ENCODE measurements at regions not wholly inside any gene's neighbourhood (a gene's known extent, or its start where the extent isn't known, plus 50 kb on each side); places are given as distances from the start of the nearest gene placed in this dataset.

DNA sequence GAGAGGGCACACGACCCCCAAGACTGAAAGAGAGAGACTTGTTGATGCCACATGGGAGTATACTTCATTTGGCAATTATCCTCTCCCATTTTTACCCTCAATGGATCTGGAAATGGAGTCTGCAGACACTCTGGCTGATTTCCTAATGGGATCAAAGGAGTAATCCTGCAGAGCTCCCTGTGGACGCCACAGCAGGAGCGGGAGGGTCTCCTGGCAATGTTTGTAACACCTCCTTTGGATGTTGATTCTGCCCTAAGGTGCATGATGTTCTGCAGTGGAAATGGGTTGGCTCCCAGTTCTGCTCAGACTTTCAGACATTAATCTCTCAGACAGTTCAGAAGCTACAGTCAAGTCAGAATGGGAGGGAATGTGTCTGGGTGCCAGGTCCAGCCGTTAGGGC, 166.0 kb upstream of the WDR11 start (continued):
- TF ChIP-seq, protein P1, sequence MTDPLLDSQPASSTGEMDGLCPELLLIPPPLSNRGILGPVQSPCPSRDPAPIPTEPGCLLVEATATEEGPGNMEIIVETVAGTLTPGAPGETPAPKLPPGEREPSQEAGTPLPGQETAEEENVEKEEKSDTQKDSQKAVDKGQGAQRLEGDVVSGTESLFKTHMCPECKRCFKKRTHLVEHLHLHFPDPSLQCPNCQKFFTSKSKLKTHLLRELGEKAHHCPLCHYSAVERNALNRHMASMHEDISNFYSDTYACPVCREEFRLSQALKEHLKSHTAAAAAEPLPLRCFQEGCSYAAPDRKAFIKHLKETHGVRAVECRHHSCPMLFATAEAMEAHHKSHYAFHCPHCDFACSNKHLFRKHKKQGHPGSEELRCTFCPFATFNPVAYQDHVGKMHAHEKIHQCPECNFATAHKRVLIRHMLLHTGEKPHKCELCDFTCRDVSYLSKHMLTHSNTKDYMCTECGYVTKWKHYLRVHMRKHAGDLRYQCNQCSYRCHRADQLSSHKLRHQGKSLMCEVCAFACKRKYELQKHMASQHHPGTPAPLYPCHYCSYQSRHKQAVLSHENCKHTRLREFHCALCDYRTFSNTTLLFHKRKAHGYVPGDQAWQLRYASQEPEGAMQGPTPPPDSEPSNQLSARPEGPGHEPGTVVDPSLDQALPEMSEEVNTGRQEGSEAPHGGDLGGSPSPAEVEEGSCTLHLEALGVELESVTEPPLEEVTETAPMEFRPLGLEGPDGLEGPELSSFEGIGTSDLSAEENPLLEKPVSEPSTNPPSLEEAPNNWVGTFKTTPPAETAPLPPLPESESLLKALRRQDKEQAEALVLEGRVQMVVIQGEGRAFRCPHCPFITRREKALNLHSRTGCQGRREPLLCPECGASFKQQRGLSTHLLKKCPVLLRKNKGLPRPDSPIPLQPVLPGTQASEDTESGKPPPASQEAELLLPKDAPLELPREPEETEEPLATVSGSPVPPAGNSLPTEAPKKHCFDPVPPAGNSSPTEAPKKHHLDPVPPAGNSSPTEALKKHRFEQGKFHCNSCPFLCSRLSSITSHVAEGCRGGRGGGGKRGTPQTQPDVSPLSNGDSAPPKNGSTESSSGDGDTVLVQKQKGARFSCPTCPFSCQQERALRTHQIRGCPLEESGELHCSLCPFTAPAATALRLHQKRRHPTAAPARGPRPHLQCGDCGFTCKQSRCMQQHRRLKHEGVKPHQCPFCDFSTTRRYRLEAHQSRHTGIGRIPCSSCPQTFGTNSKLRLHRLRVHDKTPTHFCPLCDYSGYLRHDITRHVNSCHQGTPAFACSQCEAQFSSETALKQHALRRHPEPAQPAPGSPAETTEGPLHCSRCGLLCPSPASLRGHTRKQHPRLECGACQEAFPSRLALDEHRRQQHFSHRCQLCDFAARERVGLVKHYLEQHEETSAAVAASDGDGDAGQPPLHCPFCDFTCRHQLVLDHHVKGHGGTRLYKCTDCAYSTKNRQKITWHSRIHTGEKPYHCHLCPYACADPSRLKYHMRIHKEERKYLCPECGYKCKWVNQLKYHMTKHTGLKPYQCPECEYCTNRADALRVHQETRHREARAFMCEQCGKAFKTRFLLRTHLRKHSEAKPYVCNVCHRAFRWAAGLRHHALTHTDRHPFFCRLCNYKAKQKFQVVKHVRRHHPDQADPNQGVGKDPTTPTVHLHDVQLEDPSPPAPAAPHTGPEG (CRISPR knock-in tag; IDR thresholded peaks at IDR 0.05): no peak
- TF ChIP-seq ZNF607 (CRISPR knock-in tag; IDR thresholded peaks at IDR 0.05; ENCODE audit: borderline replicate concordance) (no peak), ZMYM3 (CRISPR knock-in tag; IDR thresholded peaks at IDR 0.05) (no peak), HNRNPUL1 (IDR thresholded peaks at IDR 0.05; ENCODE audit: low read depth, low read length) (no peak)

DNA sequence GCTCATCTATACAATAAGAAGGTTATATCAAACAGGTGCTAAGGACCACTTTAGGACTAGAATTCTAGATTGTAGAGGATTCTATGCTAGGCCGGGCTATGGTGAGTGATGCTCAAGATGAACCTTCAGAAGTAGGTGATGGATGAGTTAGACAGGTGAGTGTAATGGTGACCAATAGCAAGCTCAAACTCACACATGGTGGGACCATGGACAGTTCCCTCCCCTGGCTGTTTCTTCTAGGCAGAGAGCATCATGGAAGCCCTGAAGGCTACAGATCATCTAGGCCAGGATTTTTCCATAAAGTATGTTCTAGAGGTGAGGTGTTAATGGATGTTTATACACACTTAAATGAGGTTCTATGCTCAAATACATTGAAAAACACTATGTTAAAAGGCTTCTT, 162.2 kb upstream of the WDR11 start:
- FAIRE-seq: no peak
- intact Hi-C loops (cut with micrococcal nuclease; ENCODE audit: unreplicated experiment): no loop called here
- no peaks in the 10 kb centered on the region for H3K4me1 ChIP-seq (ENCODE audit: insufficient read depth, low read length)
- TF ChIP-seq ZNF354B (CRISPR knock-in tag; IDR thresholded peaks at IDR 0.05): no peak
- TF ChIP-seq, protein P2, sequence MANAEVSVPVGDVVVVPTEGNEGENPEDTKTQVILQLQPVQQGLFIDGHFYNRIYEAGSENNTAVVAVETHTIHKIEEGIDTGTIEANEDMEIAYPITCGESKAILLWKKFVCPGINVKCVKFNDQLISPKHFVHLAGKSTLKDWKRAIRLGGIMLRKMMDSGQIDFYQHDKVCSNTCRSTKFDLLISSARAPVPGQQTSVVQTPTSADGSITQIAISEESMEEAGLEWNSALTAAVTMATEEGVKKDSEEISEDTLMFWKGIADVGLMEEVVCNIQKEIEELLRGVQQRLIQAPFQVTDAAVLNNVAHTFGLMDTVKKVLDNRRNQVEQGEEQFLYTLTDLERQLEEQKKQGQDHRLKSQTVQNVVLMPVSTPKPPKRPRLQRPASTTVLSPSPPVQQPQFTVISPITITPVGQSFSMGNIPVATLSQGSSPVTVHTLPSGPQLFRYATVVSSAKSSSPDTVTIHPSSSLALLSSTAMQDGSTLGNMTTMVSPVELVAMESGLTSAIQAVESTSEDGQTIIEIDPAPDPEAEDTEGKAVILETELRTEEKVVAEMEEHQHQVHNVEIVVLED (CRISPR knock-in tag; IDR thresholded peaks at IDR 0.05; ENCODE audit: borderline replicate concordance): no peak
- TF ChIP-seq ZNF879 (CRISPR knock-in tag; IDR thresholded peaks at IDR 0.05): no peak
- no peak for TF ChIP-seq ZNF224 (CRISPR knock-in tag; IDR thresholded peaks at IDR 0.05)
- TF ChIP-seq, protein P3, sequence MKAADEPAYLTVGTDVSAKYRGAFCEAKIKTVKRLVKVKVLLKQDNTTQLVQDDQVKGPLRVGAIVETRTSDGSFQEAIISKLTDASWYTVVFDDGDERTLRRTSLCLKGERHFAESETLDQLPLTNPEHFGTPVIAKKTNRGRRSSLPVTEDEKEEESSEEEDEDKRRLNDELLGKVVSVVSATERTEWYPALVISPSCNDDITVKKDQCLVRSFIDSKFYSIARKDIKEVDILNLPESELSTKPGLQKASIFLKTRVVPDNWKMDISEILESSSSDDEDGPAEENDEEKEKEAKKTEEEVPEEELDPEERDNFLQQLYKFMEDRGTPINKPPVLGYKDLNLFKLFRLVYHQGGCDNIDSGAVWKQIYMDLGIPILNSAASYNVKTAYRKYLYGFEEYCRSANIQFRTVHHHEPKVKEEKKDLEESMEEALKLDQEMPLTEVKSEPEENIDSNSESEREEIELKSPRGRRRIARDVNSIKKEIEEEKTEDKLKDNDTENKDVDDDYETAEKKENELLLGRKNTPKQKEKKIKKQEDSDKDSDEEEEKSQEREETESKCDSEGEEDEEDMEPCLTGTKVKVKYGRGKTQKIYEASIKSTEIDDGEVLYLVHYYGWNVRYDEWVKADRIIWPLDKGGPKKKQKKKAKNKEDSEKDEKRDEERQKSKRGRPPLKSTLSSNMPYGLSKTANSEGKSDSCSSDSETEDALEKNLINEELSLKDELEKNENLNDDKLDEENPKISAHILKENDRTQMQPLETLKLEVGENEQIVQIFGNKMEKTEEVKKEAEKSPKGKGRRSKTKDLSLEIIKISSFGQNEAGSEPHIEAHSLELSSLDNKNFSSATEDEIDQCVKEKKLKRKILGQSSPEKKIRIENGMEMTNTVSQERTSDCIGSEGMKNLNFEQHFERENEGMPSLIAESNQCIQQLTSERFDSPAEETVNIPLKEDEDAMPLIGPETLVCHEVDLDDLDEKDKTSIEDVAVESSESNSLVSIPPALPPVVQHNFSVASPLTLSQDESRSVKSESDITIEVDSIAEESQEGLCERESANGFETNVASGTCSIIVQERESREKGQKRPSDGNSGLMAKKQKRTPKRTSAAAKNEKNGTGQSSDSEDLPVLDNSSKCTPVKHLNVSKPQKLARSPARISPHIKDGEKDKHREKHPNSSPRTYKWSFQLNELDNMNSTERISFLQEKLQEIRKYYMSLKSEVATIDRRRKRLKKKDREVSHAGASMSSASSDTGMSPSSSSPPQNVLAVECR (CRISPR knock-in tag; IDR thresholded peaks at IDR 0.05; ENCODE audit: borderline replicate concordance): no peak
- no peak for TF ChIP-seq JARID2 (CRISPR knock-in tag; IDR thresholded peaks at IDR 0.05; ENCODE audit: insufficient replicate concordance)

More for the DNA sequence above, 162.2 kb upstream of the WDR11 start:
- no TSS peak for BruUV-seq (replicated peaks)
- WGBS (ENCODE audit: low lambda C conversion rate): 17% methylated on average over 1 of the region's 1 CpG
- no peaks in the 10 kb centered on the region for H3K36me3 ChIP-seq (replicated peaks in 1 of 2; ENCODE audit: control insufficient read depth in 1 of 2, insufficient read depth in 2 of 2, low read length in 2 of 2)
- peaks cover 0 to 5% of the 10 kb centered on the region in 2 experiments; a peak in 3 of 5 replicates for H3K27me3 ChIP-seq (ENCODE audit: control insufficient read depth in 1 of 2, insufficient read depth in 2 of 2, low read length in 2 of 2)
- ChIA-PET CTCF (ENCODE audit: low intra/inter-chr PET ratio, low total read pairs) (no interaction called here), POLR2A (no interaction called here)
- H3K79me2 ChIP-seq (ENCODE audit: insufficient read depth, low read length): no peaks in the 10 kb centered on the region
- no peak overlapping the region for H3K9ac ChIP-seq (ENCODE audit: insufficient read depth, low read depth, low read length)
- in situ Hi-C loops (cut with HindIII; ENCODE audit: extremely low pct_ligation_motif_present, low pct_unique_long_range_greater_than_20kb): no loop called here
- ATAC-seq (no peak), DNase-seq (ENCODE audit: low spot score) (no peak)
- H4K20me1 ChIP-seq (ENCODE audit: insufficient read depth, low read length): no peaks in the 10 kb centered on the region
- no peak overlapping the region for H3K4me3 ChIP-seq (replicated peaks in 1 of 3; ENCODE audit: insufficient read depth in 1 of 3, low read depth in 2 of 3, low read length in 3 of 3)
- H3K9me3 ChIP-seq (ENCODE audit: low read length): no peaks in the 10 kb centered on the region
- H2AFZ ChIP-seq (ENCODE audit: low read length): no peak overlapping the region
- H3K27ac ChIP-seq (ENCODE audit: extremely low read length, insufficient read depth, low read length): no peak overlapping the region
- no peak overlapping the region for H3K4me2 ChIP-seq (ENCODE audit: low read depth, low read length)
